K562 (cell line): ENCODE measurements at regions not wholly inside any gene's neighbourhood (a gene's known extent, or its start where the extent isn't known, plus 50 kb on each side); places are given as distances from the start of the nearest gene placed in this dataset.

Experiments used
- ATF2 ChIP-seq: sonication (generic); formaldehyde crosslinking; IDR thresholded peaks from 2 replicates; pipeline ENCODE4 v1.8.1; 2022; ENCODE audit warnings: missing genetic modification reagents
- CBFB ChIP-seq: sonication (generic); formaldehyde crosslinking; IDR thresholded peaks from 2 replicates; pipeline ENCODE4 v1.4.0; 2020; ENCODE audit warnings: mild to moderate bottlenecking, missing genetic modification reagents
- CLOCK ChIP-seq: fragments of 250-450 bp; sonication (Bioruptor Pico); IDR thresholded peaks from 2 replicates; pipeline ENCODE4 v1.4.0; 2020; ENCODE audit warnings: mild to moderate bottlenecking, moderate library complexity, borderline replicate concordance
- CREM ChIP-seq: IDR thresholded peaks from 2 replicates; pipeline ENCODE4 v1.6.1; 2014; ENCODE audit warnings: antibody characterized with exemption, low read depth
- CXXC5 ChIP-seq: fragments of 250-450 bp; sonication (Bioruptor Pico); IDR thresholded peaks from 2 replicates; pipeline ENCODE4 v1.8.0; 2022; ENCODE audit warnings: inconsistent platforms, mild to moderate bottlenecking, moderate library complexity
- GATA2 ChIP-seq: sonication (generic); formaldehyde crosslinking; IDR thresholded peaks from 2 replicates; pipeline ENCODE4 v1.4.0; 2020; ENCODE audit warnings: mild to moderate bottlenecking, missing genetic modification reagents
- KAT8 ChIP-seq: fragments of 450-650 bp; IDR thresholded peaks from 2 replicates; pipeline ENCODE4 v1.6.1; 2016; ENCODE audit warnings: low read depth, mild to moderate bottlenecking
- KDM4B ChIP-seq, 2 experiments: fragments of 450-650 bp in 1 of 2; sonication (generic) in 1 of 2; IDR thresholded peaks; 2 replicates each; pipeline ENCODE4 v1.6.1; 2016 to 2017; ENCODE audit warnings: borderline replicate concordance in 2 of 2, antibody characterized with exemption in 1 of 2, low read depth in 1 of 2, mild to moderate bottlenecking in 1 of 2
- KHSRP ChIP-seq: fragments of 450-650 bp; IDR thresholded peaks from 2 replicates; pipeline ENCODE4 v1.6.1; 2017
- MBD1 ChIP-seq: fragments of 250-450 bp; sonication (Bioruptor Pico); IDR thresholded peaks from 2 replicates; pipeline ENCODE4 v1.8.0; 2022; ENCODE audit warnings: inconsistent platforms
- MIER1 ChIP-seq: fragments of 450-650 bp; IDR thresholded peaks from 2 replicates; pipeline ENCODE4 v1.6.1; 2016; ENCODE audit warnings: antibody characterized with exemption, mild to moderate bottlenecking, low read depth
- MYNN ChIP-seq, 2 experiments: sonication (generic); formaldehyde crosslinking in 1 of 2; IDR thresholded peaks; 2 replicates each; pipeline versions ENCODE4 v1.5.0 to v1.6.1; 2016 to 2020; ENCODE audit warnings: antibody characterized with exemption in 1 of 2, missing genetic modification reagents in 1 of 2
- PHB ChIP-seq: fragments of 250-450 bp; sonication (Bioruptor Pico); IDR thresholded peaks from 2 replicates; pipeline ENCODE4 v1.5.0; 2021
- PHTF2 ChIP-seq: fragments of 250-450 bp; sonication (Bioruptor Pico); IDR thresholded peaks from 2 replicates; pipeline ENCODE4 v1.5.0; 2021; ENCODE audit warnings: mild to moderate bottlenecking
- RBM14 ChIP-seq: fragments of 200-400 bp; formaldehyde crosslinking; IDR thresholded peaks from 2 replicates; pipeline ENCODE4 v1.6.1; 2018; ENCODE audit warnings: low read depth, mild to moderate bottlenecking, low read length, moderate library complexity, borderline replicate concordance; ENCODE audit not compliant: insufficient read depth
- SRSF3 ChIP-seq: fragments of 200-400 bp; formaldehyde crosslinking; IDR thresholded peaks from 2 replicates; pipeline ENCODE4 v1.6.1; 2016; ENCODE audit warnings: mild to moderate bottlenecking, low read length, moderate library complexity; ENCODE audit not compliant: insufficient read depth
- U2AF1 ChIP-seq: fragments of 200-400 bp; formaldehyde crosslinking; optimal IDR thresholded peaks from 2 replicates; pipeline ENCODE3; 2017; ENCODE audit warnings: mild to moderate bottlenecking, low read depth, low read length, moderate library complexity
- ZC3H4 ChIP-seq: sonication (generic); formaldehyde crosslinking; IDR thresholded peaks from 2 replicates; pipeline ENCODE4 v1.9.0; 2021; ENCODE audit warnings: missing genetic modification reagents, borderline replicate concordance
- ZKSCAN8 ChIP-seq: fragments of 200-800 bp; sonication (Bioruptor generic); IDR thresholded peaks from 2 replicates; pipeline ENCODE4 v1.6.1; 2016; ENCODE audit warnings: missing genetic modification characterization, missing compliant biosample characterization
- ZNF699 ChIP-seq: fragments of 250-450 bp; sonication (Bioruptor Pico); IDR thresholded peaks from 2 replicates; pipeline ENCODE4 v1.8.0; 2021; ENCODE audit warnings: mild to moderate bottlenecking, moderate library complexity; ENCODE audit not compliant: insufficient replicate concordance

GRCh38 chr7:155206318-155207020 is 91.2 kb upstream of the INSIG1 start (continued):
- no peak for TF ChIP-seq RBM14
- TF ChIP-seq CXXC5 (CRISPR knock-in tag), result peak; percentile 14
- TF ChIP-seq PHTF2 (CRISPR knock-in tag), result no peak
- TF ChIP-seq PHB (CRISPR knock-in tag), result no peak
- TF ChIP-seq ZNF699 (CRISPR knock-in tag), result no peak
- no peak for TF ChIP-seq KDM4B (IDR thresholded peaks at IDR 0.05; ENCODE audit: borderline replicate concordance in 2 of 2, low read depth in 1 of 2)
- TF ChIP-seq SRSF3, result no peak
- no peak for TF ChIP-seq MBD1 (CRISPR knock-in tag)
- TF ChIP-seq ATF2 (CRISPR knock-in tag), result peak; percentile 78
- TF ChIP-seq KHSRP, result peak; percentile 78
- TF ChIP-seq MIER1, result no peak
- TF ChIP-seq MYNN (IDR thresholded peaks at IDR 0.05), result no peak; the same call in 1 of the 2 replicates
- TF ChIP-seq MYNN (CRISPR knock-in tag; IDR thresholded peaks at IDR 0.05), result no peak
- TF ChIP-seq ZKSCAN8 (CRISPR knock-in tag), result no peak
- no peak for TF ChIP-seq GATA2 (CRISPR knock-in tag)
- no peak for TF ChIP-seq U2AF1
- TF ChIP-seq CBFB, result no peak
- no peak for TF ChIP-seq ZC3H4
- TF ChIP-seq KAT8, result no peak
- TF ChIP-seq CLOCK, result no peak
- TF ChIP-seq CREM, result peak; percentile 97
